A204.1 (cell line): ENCODE measurements at regions not wholly inside any gene's neighbourhood (a gene's known extent, or its start where the extent isn't known, plus 50 kb on each side); places are given as distances from the start of the nearest gene placed in this dataset.

ENCODE experiments used
- FAIRE-seq: peaks from 2 replicates; lab custom pipeline; 2012; peaks lifted over from hg19 to GRCh38; lab: Jason Lieb, UNC

- FAIRE-seq: no peak
Observed at GRCh38 chr11:27904358-27905055, 203.4 kb downstream of the KIF18A start.

- FAIRE-seq: no peak
Observed at GRCh38 chr11:27902981-27903624, 202.8 kb upstream of the BDNF start.

- FAIRE-seq: no peak
Observed at GRCh38 chr11:27898166-27898565, 197.9 kb upstream of the BDNF start.

- no peak for FAIRE-seq
Observed at GRCh38 chr11:27896096-27896495, 195.8 kb upstream of the BDNF start.

- FAIRE-seq: no peak
Observed at GRCh38 chr11:27894552-27894951, 194.3 kb upstream of the BDNF start.

GRCh38 chr11:27886857-27887256, 186.6 kb upstream of the BDNF start:
- no peak for FAIRE-seq

GRCh38 chr11:27882066-27882697, 181.9 kb upstream of the BDNF start:
- no peak for FAIRE-seq

GRCh38 chr11:27875831-27876775, 175.8 kb upstream of the BDNF start:
- no peak for FAIRE-seq

- FAIRE-seq: no peak
Observed at GRCh38 chr11:27874998-27875830, 175.0 kb upstream of the BDNF start.

GRCh38 chr11:27873664-27874063, 173.4 kb upstream of the BDNF start:
- FAIRE-seq: no peak

- no peak for FAIRE-seq
Observed at GRCh38 chr11:27871056-27871455, 170.8 kb upstream of the BDNF start.

GRCh38 chr11:27869701-27870100, 169.4 kb upstream of the BDNF start:
- FAIRE-seq: no peak

- FAIRE-seq: no peak
Observed at GRCh38 chr11:27868709-27869108, 168.5 kb upstream of the BDNF start.

- FAIRE-seq: no peak
Observed at GRCh38 chr11:27868226-27868625, 168.0 kb upstream of the BDNF start.

GRCh38 chr11:27865105-27865504, 164.8 kb upstream of the BDNF start:
- FAIRE-seq: no peak

GRCh38 chr11:27864611-27865010, 164.4 kb upstream of the BDNF start:
- FAIRE-seq: no peak

GRCh38 chr11:27864091-27864491, 163.8 kb upstream of the BDNF start:
- no peak for FAIRE-seq

GRCh38 chr11:27863637-27864036, 163.4 kb upstream of the BDNF start:
- no peak for FAIRE-seq

GRCh38 chr11:27861706-27862430, 161.6 kb upstream of the BDNF start:
- FAIRE-seq: no peak

GRCh38 chr11:27860811-27861210, 160.6 kb upstream of the BDNF start:
- FAIRE-seq: no peak

GRCh38 chr11:27858866-27859265, 158.6 kb upstream of the BDNF start:
- FAIRE-seq: no peak
